ENCODE measurements at regions not wholly inside any gene's neighbourhood (a gene's known extent, or its start where the extent isn't known, plus 50 kb on each side); places are given as distances from the start of the nearest gene placed in this dataset.

DNA sequence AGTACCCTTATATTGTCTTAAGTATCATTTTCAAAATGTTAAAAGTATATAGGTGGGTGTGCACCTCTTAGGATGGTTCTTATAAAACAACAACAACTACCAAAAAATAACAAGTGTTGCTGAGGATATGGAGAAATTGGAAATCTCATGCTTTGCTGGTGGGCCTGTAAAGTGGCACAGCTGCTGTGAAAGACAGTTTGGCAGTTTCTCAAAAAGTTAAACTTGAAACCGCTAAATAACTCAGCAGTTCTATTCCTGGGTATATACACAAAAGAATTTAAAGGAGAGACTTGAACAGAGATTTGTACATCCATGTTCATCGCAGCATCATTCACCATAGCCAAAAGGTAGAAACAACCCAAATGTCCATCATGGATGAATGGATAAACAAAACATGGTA is 65.5 kb downstream of the HAND2 start:
- POLR2A ChIA-PET: no interaction called here
- H4K20me1 ChIP-seq (ENCODE audit: control insufficient read depth, insufficient read depth, low read length, poor library complexity, severe bottlenecking): no peaks in the 10 kb centered on the region
- no peak overlapping the region for H3K9ac ChIP-seq (ENCODE audit: low read length)
- H3K27me3 ChIP-seq (replicated peaks in 1 of 4; ENCODE audit: control extremely low read depth in 1 of 4, control insufficient read depth in 3 of 4, insufficient read depth in 4 of 4, low read length in 3 of 4): no peaks in the 10 kb centered on the region
- H3K4me3 Mint-ChIP-seq: no peak overlapping the region
- no peak overlapping the region for H2AFZ ChIP-seq (ENCODE audit: insufficient read depth, low read depth, low read length, poor library complexity, severe bottlenecking)
- no peaks in the 10 kb centered on the region for H3K36me3 ChIP-seq (replicated peaks in 1 of 2; ENCODE audit: control extremely low read depth in 1 of 2, control insufficient read depth in 1 of 2, extremely low read depth in 1 of 2, insufficient read depth in 2 of 2, low read length in 1 of 2)
- H3K4me1 ChIP-seq (ENCODE audit: control insufficient read depth in 2 of 2, insufficient read depth in 2 of 2, low read length in 2 of 2): no peaks in the 10 kb centered on the region
- no peaks in the 10 kb centered on the region for H3K9me3 ChIP-seq (ENCODE audit: control extremely low read depth in 1 of 3, control insufficient read depth in 2 of 3, insufficient read depth in 1 of 3, low read length in 2 of 3)
- no CpG with 5 or more reads among the region's 2 CpGs for WGBS (ENCODE audit: insufficient coverage)
- ATAC-seq (ENCODE audit: low read depth) (no peak), DNase-seq (no peak)
- TF ChIP-seq, protein P1, sequence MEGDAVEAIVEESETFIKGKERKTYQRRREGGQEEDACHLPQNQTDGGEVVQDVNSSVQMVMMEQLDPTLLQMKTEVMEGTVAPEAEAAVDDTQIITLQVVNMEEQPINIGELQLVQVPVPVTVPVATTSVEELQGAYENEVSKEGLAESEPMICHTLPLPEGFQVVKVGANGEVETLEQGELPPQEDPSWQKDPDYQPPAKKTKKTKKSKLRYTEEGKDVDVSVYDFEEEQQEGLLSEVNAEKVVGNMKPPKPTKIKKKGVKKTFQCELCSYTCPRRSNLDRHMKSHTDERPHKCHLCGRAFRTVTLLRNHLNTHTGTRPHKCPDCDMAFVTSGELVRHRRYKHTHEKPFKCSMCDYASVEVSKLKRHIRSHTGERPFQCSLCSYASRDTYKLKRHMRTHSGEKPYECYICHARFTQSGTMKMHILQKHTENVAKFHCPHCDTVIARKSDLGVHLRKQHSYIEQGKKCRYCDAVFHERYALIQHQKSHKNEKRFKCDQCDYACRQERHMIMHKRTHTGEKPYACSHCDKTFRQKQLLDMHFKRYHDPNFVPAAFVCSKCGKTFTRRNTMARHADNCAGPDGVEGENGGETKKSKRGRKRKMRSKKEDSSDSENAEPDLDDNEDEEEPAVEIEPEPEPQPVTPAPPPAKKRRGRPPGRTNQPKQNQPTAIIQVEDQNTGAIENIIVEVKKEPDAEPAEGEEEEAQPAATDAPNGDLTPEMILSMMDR (IDR thresholded peaks at IDR 0.05): no peak
- TF ChIP-seq EZH2 (IDR thresholded peaks at IDR 0.05; ENCODE audit: borderline replicate concordance, insufficient read depth, low read depth, low read length, poor library complexity, severe bottlenecking): no peak
- no peak overlapping the region for H3K27ac Mint-ChIP-seq
- no peak overlapping the region for H3K4me3 ChIP-seq (ENCODE audit: control extremely low read depth in 1 of 5, extremely low read depth in 1 of 5, insufficient read depth in 1 of 5, low read depth in 2 of 5, low read length in 4 of 5)
- CTCF ChIA-PET: no interaction called here
- no peaks in the 10 kb centered on the region for H3K79me2 ChIP-seq (ENCODE audit: control insufficient read depth, insufficient read depth, low read length)
- intact Hi-C loops (cut with micrococcal nuclease): no loop called here
- H3K9me3 Mint-ChIP-seq (ENCODE audit: insufficient read depth): no peaks in the 10 kb centered on the region
- H3K27me3 Mint-ChIP-seq: peaks cover 6% of the 10 kb centered on the region
- no peak overlapping the region for H3K27ac ChIP-seq (ENCODE audit: low read length in 2 of 2)
- H3K4me2 ChIP-seq (replicated peaks; ENCODE audit: low read depth, low read length, poor library complexity, severe bottlenecking): no peak overlapping the region
- no peaks in the 10 kb centered on the region for H3K4me1 Mint-ChIP-seq

GRCh38 chr4:173463816-173464215 is 64.9 kb upstream of the SCRG1 start:
- H3K79me2 ChIP-seq (ENCODE audit: control insufficient read depth, insufficient read depth, low read length): no peaks in the 10 kb centered on the region
- ChIA-PET POLR2A (no interaction called here), CTCF (no interaction called here)
- Mint-ChIP-seq H3K27me3 (peaks cover 6% of the 10 kb centered on the region), H3K4me3 (no peak overlapping the region), H3K4me1 (no peaks in the 10 kb centered on the region), H3K9me3 (ENCODE audit: insufficient read depth) (no peaks in the 10 kb centered on the region), H3K27ac (no peak overlapping the region)
- 100% methylated on average over 1 of the region's 2 CpGs for WGBS (ENCODE audit: insufficient coverage)
- intact Hi-C loops (cut with micrococcal nuclease): no loop called here
- no peak for ATAC-seq (ENCODE audit: low read depth)
- DNase-seq: no peak
- no peak for TF ChIP-seq EZH2 (IDR thresholded peaks at IDR 0.05; ENCODE audit: borderline replicate concordance, insufficient read depth, low read depth, low read length, poor library complexity, severe bottlenecking)
- TF ChIP-seq, protein P1 (IDR thresholded peaks at IDR 0.05): no peak
- H3K27me3 ChIP-seq (replicated peaks in 1 of 4; ENCODE audit: control extremely low read depth in 1 of 4, control insufficient read depth in 3 of 4, insufficient read depth in 4 of 4, low read length in 3 of 4): no peaks in the 10 kb centered on the region
- no peak overlapping the region for H2AFZ ChIP-seq (ENCODE audit: insufficient read depth, low read depth, low read length, poor library complexity, severe bottlenecking)
- H3K9ac ChIP-seq (ENCODE audit: low read length): no peak overlapping the region
- H3K27ac ChIP-seq (ENCODE audit: low read length in 2 of 2): no peak overlapping the region
- H3K4me3 ChIP-seq (ENCODE audit: control extremely low read depth in 1 of 5, extremely low read depth in 1 of 5, insufficient read depth in 1 of 5, low read depth in 2 of 5, low read length in 4 of 5): no peak overlapping the region
- H3K4me2 ChIP-seq (replicated peaks; ENCODE audit: low read depth, low read length, poor library complexity, severe bottlenecking): no peak overlapping the region
- H3K4me1 ChIP-seq (ENCODE audit: control insufficient read depth in 2 of 2, insufficient read depth in 2 of 2, low read length in 2 of 2): no peaks in the 10 kb centered on the region
- no peaks in the 10 kb centered on the region for H3K36me3 ChIP-seq (replicated peaks in 1 of 2; ENCODE audit: control extremely low read depth in 1 of 2, control insufficient read depth in 1 of 2, extremely low read depth in 1 of 2, insufficient read depth in 2 of 2, low read length in 1 of 2)
- no peaks in the 10 kb centered on the region for H3K9me3 ChIP-seq (ENCODE audit: control extremely low read depth in 1 of 3, control insufficient read depth in 2 of 3, insufficient read depth in 1 of 3, low read length in 2 of 3)
- no peaks in the 10 kb centered on the region for H4K20me1 ChIP-seq (ENCODE audit: control insufficient read depth, insufficient read depth, low read length, poor library complexity, severe bottlenecking)
